ENCODE measurements at regions not wholly inside any gene's neighbourhood (a gene's known extent, or its start where the extent isn't known, plus 50 kb on each side); places are given as distances from the start of the nearest gene placed in this dataset.
"Not testable (repeated sequence)": the region's sequence is repeated elsewhere in the genome, so short reads cannot be mapped to it uniquely, and the experiment has no call there.

GRCh38 chr2:161063157-161063945 lies 96.9 kb upstream of the TANK start:
- DNase-seq (ENCODE audit: low read depth in 3 of 3), result peak; percentile 31 to 48 (median 32)

GRCh38 chr2:161063946-161064306 lies 96.3 kb upstream of the TANK start:
- no peak for DNase-seq (ENCODE audit: low read depth in 3 of 3)

- no peak for DNase-seq (ENCODE audit: low read depth in 3 of 3)
Measured at GRCh38 chr2:161067846-161068350, 92.3 kb upstream of the TANK start.

- no peak for DNase-seq (ENCODE audit: low read depth in 3 of 3)
Measured at GRCh38 chr2:161068670-161069069, 91.6 kb upstream of the TANK start.

- no peak for DNase-seq (ENCODE audit: low read depth in 3 of 3)
Measured at GRCh38 chr2:161070693-161071479, 89.3 kb upstream of the TANK start.

- not testable (repeated sequence) for DNase-seq (ENCODE audit: low read depth in 3 of 3)
Measured at GRCh38 chr2:161072436-161072835, 87.8 kb upstream of the TANK start.

- DNase-seq (ENCODE audit: low read depth in 3 of 3), result no peak
Measured at GRCh38 chr2:161075701-161076100, 84.5 kb upstream of the TANK start.

- no peak for DNase-seq (ENCODE audit: low read depth in 3 of 3)
Measured at GRCh38 chr2:161076936-161077335, 83.3 kb upstream of the TANK start.

GRCh38 chr2:161077367-161078210 lies 82.6 kb upstream of the TANK start:
- peak; percentile 50 to 68 (median 55) for DNase-seq (ENCODE audit: low read depth in 3 of 3)

- DNase-seq (ENCODE audit: low read depth in 3 of 3), result no peak
Measured at GRCh38 chr2:161078211-161078539, 82.1 kb upstream of the TANK start.

GRCh38 chr2:161085149-161085548 lies 75.1 kb upstream of the TANK start:
- DNase-seq (ENCODE audit: low read depth in 3 of 3), result no peak

- no peak for DNase-seq (ENCODE audit: low read depth in 3 of 3)
Measured at GRCh38 chr2:161088658-161089350, 71.4 kb upstream of the TANK start.

GRCh38 chr2:161090411-161090810 lies 69.8 kb upstream of the TANK start:
- no peak for DNase-seq (ENCODE audit: low read depth in 3 of 3)

- DNase-seq (ENCODE audit: low read depth in 3 of 3), result no peak
Measured at GRCh38 chr2:161095314-161095713, 64.9 kb upstream of the TANK start.

GRCh38 chr2:161096336-161096735 lies 63.9 kb upstream of the TANK start:
- no peak for DNase-seq (ENCODE audit: low read depth in 3 of 3)

GRCh38 chr2:161097157-161097556 lies 63.1 kb upstream of the TANK start:
- DNase-seq (ENCODE audit: low read depth in 3 of 3), result no peak

- DNase-seq (ENCODE audit: low read depth in 3 of 3), result no peak
Measured at GRCh38 chr2:161100211-161100895, 59.9 kb upstream of the TANK start.

- no peak for DNase-seq (ENCODE audit: low read depth in 3 of 3)
Measured at GRCh38 chr2:161101406-161101805, 58.8 kb upstream of the TANK start.

GRCh38 chr2:161102770-161103450 lies 57.3 kb upstream of the TANK start:
- DNase-seq (ENCODE audit: low read depth in 3 of 3), result no peak

GRCh38 chr2:161103451-161103831 lies 56.8 kb upstream of the TANK start:
- DNase-seq (ENCODE audit: low read depth in 3 of 3), result no peak

Measured in stimulated activated CD4-positive, alpha-beta T cell treated with anti-CD3 and anti-CD28 coated beads, TNF-alpha, amount 100 ng/mL, for 48 hours (primary cell).